CD8-positive, alpha-beta memory T cell (primary cell): ENCODE measurements at regions not wholly inside any gene's neighbourhood (a gene's known extent, or its start where the extent isn't known, plus 50 kb on each side); places are given as distances from the start of the nearest gene placed in this dataset.

ENCODE experiments used
- CTCF ChIA-PET: fragments of 350-600 bp; sonication (Branson Sonifier 250); formaldehyde crosslinking; loops from one replicate; lab custom pipeline; 2021; ENCODE audit warnings: antibody characterized with exemption; lab: Charles Lee
- POLR2A ChIA-PET: fragments of 350-600 bp; sonication (Branson Sonifier 250); formaldehyde crosslinking; loops from one replicate; lab custom pipeline; 2021; ENCODE audit warnings: antibody characterized with exemption; lab: Charles Lee
- DNase-seq, 5 donors: peaks; one replicate each; pipeline versions ENCODE4 v3.0.0 to v3.0.0-alpha.2; 2020 to 2022; ENCODE audit warnings: mixed read lengths in 1 of 5
- H3K27ac ChIP-seq: one replicate; pipeline ENCODE4 v1.7.0; 2013; ENCODE audit warnings: low read depth, mild to moderate bottlenecking, low read length, moderate library complexity
- H3K27me3 ChIP-seq: 2 replicates; pipeline ENCODE4 v1.7.0; 2013; ENCODE audit warnings: low read length, mild to moderate bottlenecking; ENCODE audit not compliant: insufficient read depth, poor library complexity, severe bottlenecking
- H3K36me3 ChIP-seq: 2 replicates; pipeline ENCODE4 v1.7.0; 2013; ENCODE audit warnings: mild to moderate bottlenecking, low read length, moderate library complexity; ENCODE audit not compliant: insufficient read depth
- H3K4me1 ChIP-seq: 2 replicates; pipeline ENCODE4 v1.7.0; 2013; ENCODE audit warnings: mild to moderate bottlenecking, low read length, moderate library complexity; ENCODE audit not compliant: insufficient read depth
- H3K4me3 ChIP-seq: 2 replicates; pipeline ENCODE4 v1.7.0; 2013; ENCODE audit warnings: mild to moderate bottlenecking, low read length
- H3K9me3 ChIP-seq: 2 replicates; pipeline ENCODE4 v1.7.0; 2013; ENCODE audit warnings: mild to moderate bottlenecking, low read length
- H3K27ac Mint-ChIP-seq, 8 donors: one replicate each; pipeline ENCODE4 v1.8.0; 2020 to 2021; ENCODE audit warnings: mixed read lengths in 8 of 8, mild to moderate bottlenecking in 6 of 8, inconsistent platforms in 3 of 8, moderate library complexity in 3 of 8
- H3K27me3 Mint-ChIP-seq, 2 donors: one replicate each; pipeline ENCODE4 v1.8.0; 2020 to 2021; ENCODE audit warnings: mixed read lengths in 2 of 2, mild to moderate bottlenecking in 1 of 2, moderate library complexity in 1 of 2
- H3K36me3 Mint-ChIP-seq, 3 donors: one replicate each; pipeline ENCODE4 v1.8.0; 2020 to 2021; ENCODE audit warnings: mixed read lengths in 3 of 3, inconsistent platforms in 1 of 3, mild to moderate bottlenecking in 1 of 3
- H3K4me1 Mint-ChIP-seq, 3 donors: one replicate each; pipeline ENCODE4 v1.8.0; 2020 to 2021; ENCODE audit warnings: mixed read lengths in 3 of 3, inconsistent platforms in 1 of 3, mild to moderate bottlenecking in 1 of 3
- H3K4me3 Mint-ChIP-seq, 7 donors: one replicate each; pipeline ENCODE4 v1.8.0; 2020 to 2021; ENCODE audit warnings: mixed read lengths in 7 of 7, mild to moderate bottlenecking in 6 of 7, moderate library complexity in 4 of 7, inconsistent platforms in 2 of 7
- H3K9me3 Mint-ChIP-seq, 5 donors: one replicate each; pipeline ENCODE4 v1.8.0; 2020 to 2022; ENCODE audit warnings: mixed read lengths in 5 of 5, mild to moderate bottlenecking in 3 of 5, moderate library complexity in 2 of 5, inconsistent platforms in 1 of 5

DNA sequence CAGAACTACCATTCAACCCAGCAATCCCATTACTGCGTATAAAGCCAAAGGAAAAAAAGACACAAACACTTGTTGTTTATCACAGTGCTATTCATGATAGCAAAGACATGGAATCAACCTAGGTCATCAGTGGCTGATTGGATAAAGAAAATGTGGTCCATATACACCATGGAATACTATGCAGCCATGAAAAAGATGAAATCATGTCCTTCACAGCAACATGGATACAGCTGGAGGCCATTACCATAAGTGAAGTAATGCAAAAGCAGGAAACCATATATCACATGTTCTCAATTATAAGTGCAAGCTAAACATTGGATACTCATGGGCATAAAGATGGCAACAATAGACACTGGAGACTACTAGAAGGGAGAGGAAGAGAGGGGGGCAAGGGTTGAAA lies 299.6 kb downstream of the ADGRG6 start:
- ChIA-PET POLR2A (no interaction called here), CTCF (no interaction called here)
- Mint-ChIP-seq H3K4me1 (peaks cover 0 to 11% (median 0%) of the 10 kb centered on the region in 3 donors), H3K36me3 (peaks cover 0 to 5% (median 0%) of the 10 kb centered on the region in 3 donors), H3K4me3 (no peak overlapping the region), H3K27ac (no peak overlapping the region), H3K9me3 (peaks cover 0 to 7% (median 0%) of the 10 kb centered on the region in 5 donors), H3K27me3 (peaks cover 5 to 41% of the 10 kb centered on the region in 2 donors)
- Histone ChIP-seq H3K4me1 (no peaks in the 10 kb centered on the region), H3K27me3 (no peaks in the 10 kb centered on the region), H3K4me3 (no peak overlapping the region), H3K9me3 (peaks cover 4% of the 10 kb centered on the region), H3K27ac (no peak overlapping the region), H3K36me3 (no peaks in the 10 kb centered on the region)
- DNase-seq, result no peak

- H3K27ac Mint-ChIP-seq, result no peak overlapping the region
- Histone ChIP-seq H3K36me3 (no peaks in the 10 kb centered on the region), H3K27ac (no peak overlapping the region), H3K4me3 (no peak overlapping the region), H3K27me3 (no peaks in the 10 kb centered on the region), H3K9me3 (peaks cover 4% of the 10 kb centered on the region), H3K4me1 (no peaks in the 10 kb centered on the region)
- peaks cover 3 to 36% of the 10 kb centered on the region in 2 donors for H3K27me3 Mint-ChIP-seq
- peaks cover 0 to 3% (median 0%) of the 10 kb centered on the region in 3 donors for H3K4me1 Mint-ChIP-seq
- H3K4me3 Mint-ChIP-seq, result no peak overlapping the region
- POLR2A ChIA-PET, result no interaction called here
- CTCF ChIA-PET, result no interaction called here
- peaks cover 0 to 7% (median 0%) of the 10 kb centered on the region in 5 donors for H3K9me3 Mint-ChIP-seq
- DNase-seq, result no peak
- peaks cover 0 to 5% (median 0%) of the 10 kb centered on the region in 3 donors for H3K36me3 Mint-ChIP-seq
Observed at GRCh38 chr6:142602972-142603371, 301.2 kb downstream of the ADGRG6 start.

DNA sequence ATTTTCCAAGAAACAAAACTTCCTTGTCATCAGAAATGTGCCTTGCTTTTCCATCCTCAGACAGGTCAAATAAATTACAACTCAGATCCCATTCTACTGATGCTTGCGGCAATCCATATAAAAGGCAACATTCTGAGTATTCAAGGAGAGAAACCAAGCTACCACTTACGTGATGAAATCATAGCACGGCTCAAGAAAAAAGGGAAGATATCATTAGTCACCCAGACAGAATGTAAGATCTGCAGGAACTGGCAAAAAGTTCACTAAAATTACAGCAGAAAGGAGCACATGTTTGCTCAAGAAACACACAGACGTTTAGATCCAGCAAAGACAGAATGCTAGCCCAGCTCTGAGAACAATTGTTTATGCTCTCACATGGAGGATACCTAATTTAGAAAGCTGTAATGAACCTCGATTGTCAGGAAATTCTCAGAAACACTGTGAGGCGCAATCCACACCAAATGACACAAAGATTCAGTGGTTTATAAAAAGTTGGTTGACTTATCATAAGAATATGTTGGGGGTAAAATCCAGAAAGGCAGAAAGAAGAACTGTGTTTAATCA lies 304.2 kb downstream of the ADGRG6 start:
- no peaks in the 10 kb centered on the region for H3K36me3 ChIP-seq
- no peaks in the 10 kb centered on the region for H3K27me3 ChIP-seq
- no peak overlapping the region for H3K27ac ChIP-seq
- Mint-ChIP-seq H3K4me3 (no peak overlapping the region), H3K4me1 (no peaks in the 10 kb centered on the region), H3K36me3 (peaks cover 0 to 5% (median 0%) of the 10 kb centered on the region in 3 donors), H3K27ac (no peak overlapping the region), H3K27me3 (peaks cover 4 to 41% of the 10 kb centered on the region in 2 donors), H3K9me3 (peaks cover 0 to 4% (median 0%) of the 10 kb centered on the region in 5 donors)
- POLR2A ChIA-PET, result no interaction called here
- no peaks in the 10 kb centered on the region for H3K4me1 ChIP-seq
- CTCF ChIA-PET, result no interaction called here
- H3K9me3 ChIP-seq, result peaks cover 4% of the 10 kb centered on the region
- no peak for DNase-seq
- H3K4me3 ChIP-seq, result no peak overlapping the region

GRCh38 chr6:142612956-142613355 lies 311.1 kb downstream of the ADGRG6 start:
- no peaks in the 10 kb centered on the region for H3K4me1 ChIP-seq
- Mint-ChIP-seq H3K36me3 (no peaks in the 10 kb centered on the region), H3K27me3 (peaks cover 1 to 13% of the 10 kb centered on the region in 2 donors), H3K4me1 (no peaks in the 10 kb centered on the region), H3K27ac (no peak overlapping the region), H3K9me3 (no peaks in the 10 kb centered on the region), H3K4me3 (no peak overlapping the region)
- DNase-seq, result no peak
- H3K27ac ChIP-seq, result no peak overlapping the region
- H3K9me3 ChIP-seq, result no peaks in the 10 kb centered on the region
- ChIA-PET POLR2A (no interaction called here), CTCF (no interaction called here)
- no peaks in the 10 kb centered on the region for H3K36me3 ChIP-seq
- no peaks in the 10 kb centered on the region for H3K27me3 ChIP-seq
- no peak overlapping the region for H3K4me3 ChIP-seq

DNA sequence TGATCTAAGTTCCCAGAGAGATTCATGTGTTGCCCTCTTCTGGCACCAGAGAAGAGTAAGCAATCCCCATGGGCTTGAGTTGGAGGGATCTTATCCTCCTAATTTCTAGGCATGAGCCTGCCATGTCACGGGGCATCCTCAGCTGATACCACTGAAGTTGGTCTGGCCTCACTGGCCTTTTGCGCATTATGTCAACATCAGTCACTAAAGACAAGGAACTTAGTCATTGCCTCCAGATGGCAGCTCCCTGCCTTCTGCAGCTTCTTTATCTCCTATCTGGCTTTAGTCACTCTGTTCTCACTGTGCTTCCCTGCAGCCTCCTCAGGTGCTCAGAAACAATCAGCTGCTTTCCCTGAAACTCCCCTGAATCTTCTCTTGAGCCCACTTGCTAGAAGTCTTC lies 312.2 kb downstream of the ADGRG6 start:
- no peak for DNase-seq
- no peaks in the 10 kb centered on the region for H3K4me1 ChIP-seq
- no peaks in the 10 kb centered on the region for H3K9me3 ChIP-seq
- H3K4me1 Mint-ChIP-seq, result no peaks in the 10 kb centered on the region
- no peaks in the 10 kb centered on the region for H3K27me3 ChIP-seq
- H3K27ac ChIP-seq, result no peak overlapping the region
- H3K36me3 Mint-ChIP-seq, result no peaks in the 10 kb centered on the region
- H3K36me3 ChIP-seq, result no peaks in the 10 kb centered on the region
- no peak overlapping the region for H3K4me3 ChIP-seq
- H3K9me3 Mint-ChIP-seq, result no peaks in the 10 kb centered on the region
- peaks cover 1 to 10% of the 10 kb centered on the region in 2 donors for H3K27me3 Mint-ChIP-seq
- POLR2A ChIA-PET, result no interaction called here
- CTCF ChIA-PET, result no interaction called here
- H3K4me3 Mint-ChIP-seq, result no peak overlapping the region
- no peak overlapping the region for H3K27ac Mint-ChIP-seq

- no peak overlapping the region for H3K4me3 Mint-ChIP-seq
Observed at GRCh38 chr6:142617158-142617557, 315.4 kb downstream of the ADGRG6 start.

DNA sequence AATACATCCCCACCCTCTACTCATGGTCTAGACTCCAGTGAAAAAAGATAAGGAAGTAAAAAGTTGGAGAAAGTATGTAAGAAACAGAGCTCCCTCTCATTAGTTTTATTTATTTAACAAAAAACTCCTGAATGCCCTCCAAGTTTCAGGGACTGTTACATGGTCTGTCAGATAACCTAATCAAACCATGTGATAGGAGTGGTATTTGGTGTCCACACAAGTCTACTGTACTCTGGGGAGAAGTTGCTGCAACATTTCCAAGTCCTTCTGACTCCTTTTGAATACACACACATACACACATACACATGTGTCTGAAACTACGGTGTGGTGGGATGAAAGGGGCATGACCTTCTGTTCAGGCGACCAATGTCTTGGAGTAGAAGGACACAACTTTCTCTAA lies 320.0 kb downstream of the ADGRG6 start:
- H3K27ac Mint-ChIP-seq, result no peak overlapping the region
- H3K36me3 Mint-ChIP-seq, result no peaks in the 10 kb centered on the region
- POLR2A ChIA-PET, result no interaction called here
- peaks cover 0 to 3% (median 0%) of the 10 kb centered on the region in 3 donors for H3K4me1 Mint-ChIP-seq
- Histone ChIP-seq H3K4me1 (no peaks in the 10 kb centered on the region), H3K36me3 (no peaks in the 10 kb centered on the region), H3K27ac (no peak overlapping the region), H3K4me3 (no peak overlapping the region), H3K27me3 (no peaks in the 10 kb centered on the region), H3K9me3 (no peaks in the 10 kb centered on the region)
- H3K9me3 Mint-ChIP-seq, result no peaks in the 10 kb centered on the region
- DNase-seq, result no peak
- CTCF ChIA-PET, result no interaction called here
- no peak overlapping the region for H3K4me3 Mint-ChIP-seq
- H3K27me3 Mint-ChIP-seq, result peaks cover 0 to 5% of the 10 kb centered on the region in 2 donors

More at GRCh38 chr6:142617158-142617557, 315.4 kb downstream of the ADGRG6 start:
- H3K36me3 Mint-ChIP-seq, result no peaks in the 10 kb centered on the region
- H3K27ac Mint-ChIP-seq, result no peak overlapping the region
- ChIA-PET CTCF (no interaction called here), POLR2A (no interaction called here)
- no peaks in the 10 kb centered on the region for H3K9me3 Mint-ChIP-seq
- H3K27ac ChIP-seq, result no peak overlapping the region
- DNase-seq, result no peak
- no peaks in the 10 kb centered on the region for H3K4me1 ChIP-seq
- peaks cover 0 to 3% of the 10 kb centered on the region in 2 donors for H3K27me3 Mint-ChIP-seq
- no peaks in the 10 kb centered on the region for H3K9me3 ChIP-seq
- H3K4me1 Mint-ChIP-seq, result no peaks in the 10 kb centered on the region
- no peaks in the 10 kb centered on the region for H3K36me3 ChIP-seq
- H3K27me3 ChIP-seq, result no peaks in the 10 kb centered on the region
- H3K4me3 ChIP-seq, result no peak overlapping the region

DNA sequence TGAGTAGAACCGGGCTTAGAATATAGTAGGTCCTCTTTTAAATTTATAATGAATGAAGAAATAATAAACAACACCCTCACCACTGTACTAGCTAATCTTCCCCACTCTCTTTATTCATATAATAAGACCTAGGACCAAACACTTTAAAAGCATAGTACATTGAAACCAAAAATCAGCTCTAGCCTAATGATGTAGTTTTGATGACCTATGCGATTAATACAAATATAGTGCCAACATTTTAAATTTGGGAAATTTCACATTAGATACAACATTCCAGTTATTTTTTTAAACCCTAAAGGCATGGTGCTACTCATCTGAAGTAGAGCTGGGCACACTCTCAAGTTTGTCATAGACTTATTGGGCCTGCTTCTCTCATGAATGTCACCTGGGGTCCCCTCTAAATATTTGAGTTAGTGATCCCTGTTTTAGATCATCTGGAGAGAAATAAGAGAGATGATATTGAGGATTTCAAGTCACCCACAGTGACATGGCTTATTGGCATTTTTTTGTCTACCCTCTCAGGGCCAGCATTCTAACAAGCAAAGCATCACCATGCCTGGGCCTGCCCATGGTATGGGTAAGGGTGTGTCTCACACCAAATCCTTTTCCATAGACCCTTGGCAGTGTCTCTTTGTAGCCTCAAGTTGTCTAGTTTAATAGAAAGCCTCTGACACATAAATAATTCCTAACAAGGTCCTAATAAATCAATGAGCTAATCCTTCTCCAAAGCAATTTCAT lies 319.8 kb downstream of the HIVEP2 start:
- peaks cover 0 to 5% of the 10 kb centered on the region in 2 donors for H3K27me3 Mint-ChIP-seq
- no peak overlapping the region for H3K27ac ChIP-seq
- H3K9me3 ChIP-seq, result no peaks in the 10 kb centered on the region
- DNase-seq, result no peak
- peaks cover 0 to 12% (median 11%) of the 10 kb centered on the region in 3 donors for H3K4me1 Mint-ChIP-seq
- H3K9me3 Mint-ChIP-seq, result no peaks in the 10 kb centered on the region
- H3K36me3 Mint-ChIP-seq, result no peaks in the 10 kb centered on the region
- ChIA-PET POLR2A (interaction anchor here (0.5 kb wide), 1 partner anchor 1442 kb away, joined by 3 read pairs; no protein-coding TSS in a partner anchor), CTCF (no interaction called here)
- no peaks in the 10 kb centered on the region for H3K27me3 ChIP-seq
- H3K27ac Mint-ChIP-seq, result no peak overlapping the region
- H3K36me3 ChIP-seq, result no peaks in the 10 kb centered on the region
- H3K4me3 ChIP-seq, result no peak overlapping the region
- H3K4me3 Mint-ChIP-seq, result no peak overlapping the region
- H3K4me1 ChIP-seq, result no peaks in the 10 kb centered on the region
